DND-41 (cell line): ENCODE measurements at regions not wholly inside any gene's neighbourhood (a gene's known extent, or its start where the extent isn't known, plus 50 kb on each side); places are given as distances from the start of the nearest gene placed in this dataset.

Experiments
- EZH2 ChIP-seq: IDR thresholded peaks from 3 replicates; pipeline ENCODE4 v1.6.1; 2012; ENCODE audit warnings: borderline replicate concordance, low read depth, mild to moderate bottlenecking, moderate library complexity, low read length, inconsistent platforms; ENCODE audit not compliant: severe bottlenecking
- TF ChIP-seq, protein P1 (sequence below): IDR thresholded peaks from 2 replicates; pipeline ENCODE4 v1.5.1; 2012; ENCODE audit warnings: borderline replicate concordance, low read length, moderate library complexity, mild to moderate bottlenecking; ENCODE audit not compliant: poor library complexity, severe bottlenecking; ENCODE audit errors: extremely low read depth

DNA sequence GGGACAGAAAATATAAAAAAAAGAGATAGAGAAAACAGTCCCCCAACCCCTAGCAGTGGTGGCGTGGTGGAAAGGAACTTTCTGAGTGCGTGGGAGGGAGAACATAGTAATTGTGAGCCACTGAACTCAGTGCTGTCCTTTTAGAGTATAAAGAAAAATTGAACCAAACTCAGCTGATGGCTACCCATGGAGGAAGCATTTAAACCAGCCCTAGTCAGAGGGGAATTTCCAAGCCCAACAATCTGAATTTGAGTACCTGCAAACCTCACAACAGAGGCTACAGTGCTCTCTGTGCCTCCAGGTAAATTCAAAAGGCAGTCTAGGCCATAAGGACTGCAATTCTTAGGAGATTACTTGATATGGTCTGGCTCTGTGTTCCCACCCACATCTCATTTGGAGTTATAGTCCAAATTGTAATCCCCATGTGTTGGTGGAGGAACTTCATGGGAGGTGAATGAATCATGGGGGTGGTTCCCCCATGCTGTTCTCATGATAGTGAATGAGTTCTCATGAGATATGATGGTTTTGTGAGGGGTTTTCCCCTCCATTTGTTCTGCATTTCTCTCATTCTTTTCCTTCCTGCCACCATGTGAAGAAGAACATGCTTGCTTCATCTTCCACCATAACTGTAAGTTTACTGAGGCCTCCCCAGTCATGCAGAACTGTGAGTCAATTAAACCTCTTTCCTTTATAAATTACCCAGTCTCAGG, 687.8 kb downstream of the FAM181B start:
- TF ChIP-seq, protein P1, sequence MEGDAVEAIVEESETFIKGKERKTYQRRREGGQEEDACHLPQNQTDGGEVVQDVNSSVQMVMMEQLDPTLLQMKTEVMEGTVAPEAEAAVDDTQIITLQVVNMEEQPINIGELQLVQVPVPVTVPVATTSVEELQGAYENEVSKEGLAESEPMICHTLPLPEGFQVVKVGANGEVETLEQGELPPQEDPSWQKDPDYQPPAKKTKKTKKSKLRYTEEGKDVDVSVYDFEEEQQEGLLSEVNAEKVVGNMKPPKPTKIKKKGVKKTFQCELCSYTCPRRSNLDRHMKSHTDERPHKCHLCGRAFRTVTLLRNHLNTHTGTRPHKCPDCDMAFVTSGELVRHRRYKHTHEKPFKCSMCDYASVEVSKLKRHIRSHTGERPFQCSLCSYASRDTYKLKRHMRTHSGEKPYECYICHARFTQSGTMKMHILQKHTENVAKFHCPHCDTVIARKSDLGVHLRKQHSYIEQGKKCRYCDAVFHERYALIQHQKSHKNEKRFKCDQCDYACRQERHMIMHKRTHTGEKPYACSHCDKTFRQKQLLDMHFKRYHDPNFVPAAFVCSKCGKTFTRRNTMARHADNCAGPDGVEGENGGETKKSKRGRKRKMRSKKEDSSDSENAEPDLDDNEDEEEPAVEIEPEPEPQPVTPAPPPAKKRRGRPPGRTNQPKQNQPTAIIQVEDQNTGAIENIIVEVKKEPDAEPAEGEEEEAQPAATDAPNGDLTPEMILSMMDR: no peak
- TF ChIP-seq EZH2: no peak
